Liver (tissue), 3 donors: ENCODE measurements at regions not wholly inside any gene's neighbourhood (a gene's known extent, or its start where the extent isn't known, plus 50 kb on each side); places are given as distances from the start of the nearest gene placed in this dataset.

Experiments used
- GABPA ChIP-seq, 2 donors: IDR thresholded peaks in 1 of 2; conservative IDR thresholded peaks in 1 of 2; 2 replicates each; pipeline ENCODE4 v1.6.1; 2016; ENCODE audit warnings: antibody characterized with exemption in 2 of 2, mild to moderate bottlenecking in 1 of 2, moderate library complexity in 1 of 2
- MAX ChIP-seq: IDR thresholded peaks from 2 replicates; pipeline ENCODE4 v1.6.1; 2016; ENCODE audit warnings: antibody characterized with exemption
- TF ChIP-seq, protein P1 (sequence below): fragments of 150-350 bp; IDR thresholded peaks from 2 replicates; pipeline ENCODE4 v1.5.1; 2017; ENCODE audit warnings: improper control_type of control experiment, low read depth, low read length; ENCODE audit not compliant: missing input control
- donor health status: healthy.
- donor health status: healthy.

DNA sequence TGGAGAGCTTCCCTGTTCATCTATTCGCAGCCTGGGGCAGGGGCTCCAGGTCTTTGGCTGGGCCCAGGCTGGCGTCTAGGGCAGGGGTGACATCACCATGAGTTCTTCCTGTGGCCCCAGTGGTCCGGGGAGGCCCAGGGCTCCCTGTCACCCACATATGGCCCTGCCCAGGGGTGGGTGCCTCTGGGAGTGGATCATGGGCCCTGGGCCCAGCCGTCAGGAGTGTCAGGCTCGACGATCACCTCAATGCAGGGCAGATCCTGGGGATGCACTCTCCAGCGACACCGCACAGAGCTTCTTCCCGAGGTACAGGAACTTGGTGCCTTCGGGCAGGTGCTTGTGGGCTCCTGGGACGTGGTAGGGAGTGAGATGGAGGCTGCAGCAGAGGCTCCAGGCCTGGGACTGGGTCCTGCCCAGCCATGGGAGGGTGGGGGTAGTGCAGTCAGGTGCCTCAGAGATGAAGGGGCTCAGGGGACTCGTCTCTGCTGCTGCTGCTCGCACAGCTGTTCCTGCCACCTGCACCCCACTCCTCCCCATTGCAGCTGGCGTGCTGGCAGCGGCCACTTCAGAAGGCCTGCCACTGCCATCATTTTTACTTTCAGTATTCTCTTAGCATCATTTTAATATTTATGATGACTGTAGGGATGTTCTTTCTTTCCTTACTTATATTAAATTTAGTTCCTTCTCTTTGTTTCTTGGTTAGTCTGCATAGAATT, 196.0 kb upstream of the VRK2 start:
- TF ChIP-seq, protein P1, sequence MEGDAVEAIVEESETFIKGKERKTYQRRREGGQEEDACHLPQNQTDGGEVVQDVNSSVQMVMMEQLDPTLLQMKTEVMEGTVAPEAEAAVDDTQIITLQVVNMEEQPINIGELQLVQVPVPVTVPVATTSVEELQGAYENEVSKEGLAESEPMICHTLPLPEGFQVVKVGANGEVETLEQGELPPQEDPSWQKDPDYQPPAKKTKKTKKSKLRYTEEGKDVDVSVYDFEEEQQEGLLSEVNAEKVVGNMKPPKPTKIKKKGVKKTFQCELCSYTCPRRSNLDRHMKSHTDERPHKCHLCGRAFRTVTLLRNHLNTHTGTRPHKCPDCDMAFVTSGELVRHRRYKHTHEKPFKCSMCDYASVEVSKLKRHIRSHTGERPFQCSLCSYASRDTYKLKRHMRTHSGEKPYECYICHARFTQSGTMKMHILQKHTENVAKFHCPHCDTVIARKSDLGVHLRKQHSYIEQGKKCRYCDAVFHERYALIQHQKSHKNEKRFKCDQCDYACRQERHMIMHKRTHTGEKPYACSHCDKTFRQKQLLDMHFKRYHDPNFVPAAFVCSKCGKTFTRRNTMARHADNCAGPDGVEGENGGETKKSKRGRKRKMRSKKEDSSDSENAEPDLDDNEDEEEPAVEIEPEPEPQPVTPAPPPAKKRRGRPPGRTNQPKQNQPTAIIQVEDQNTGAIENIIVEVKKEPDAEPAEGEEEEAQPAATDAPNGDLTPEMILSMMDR: no peak
- TF ChIP-seq GABPA (IDR thresholded peaks at IDR 0.05 in 1 of 2, conservative IDR thresholded peaks at IDR 0.05 in 1 of 2) (no peak), MAX (no peak)
